Activated T-cell treated with anti-CD3 and anti-CD28 coated beads for 24 hours (primary cell): ENCODE measurements at regions not wholly inside any gene's neighbourhood (a gene's known extent, or its start where the extent isn't known, plus 50 kb on each side); places are given as distances from the start of the nearest gene placed in this dataset.

Experiments
- DNase-seq: peaks from one replicate; pipeline ENCODE4 v3.0.0-alpha.2; 2020; ENCODE audit warnings: low read depth

GRCh38 chr11:70848243-70848750 is 404.1 kb downstream of the SHANK2 start:
- DNase-seq = no peak

DNA sequence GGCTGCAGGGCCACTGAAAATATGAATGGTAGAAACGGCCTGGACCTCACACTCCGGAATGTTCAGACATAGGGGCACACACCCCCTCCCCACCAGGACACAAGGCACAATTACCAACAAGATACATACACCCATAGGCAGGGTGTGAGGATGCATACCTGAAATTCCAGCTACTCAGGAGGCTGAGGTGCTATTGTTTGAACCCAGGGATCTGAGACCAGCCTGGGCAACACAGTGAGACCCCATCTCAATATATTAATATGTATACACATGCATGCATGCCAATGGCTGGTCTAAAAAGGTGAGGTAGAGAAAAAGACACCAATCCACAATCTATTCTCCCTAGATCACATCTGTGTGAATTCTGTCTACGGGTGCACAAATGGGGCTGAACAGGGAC is 403.3 kb downstream of the SHANK2 start:
- DNase-seq = no peak

GRCh38 chr11:70851308-70851707 is 401.1 kb downstream of the SHANK2 start:
- no peak for DNase-seq

- DNase-seq = no peak
These were observed 400.5 kb downstream of the SHANK2 start for GRCh38 chr11:70851907-70852306.

DNA sequence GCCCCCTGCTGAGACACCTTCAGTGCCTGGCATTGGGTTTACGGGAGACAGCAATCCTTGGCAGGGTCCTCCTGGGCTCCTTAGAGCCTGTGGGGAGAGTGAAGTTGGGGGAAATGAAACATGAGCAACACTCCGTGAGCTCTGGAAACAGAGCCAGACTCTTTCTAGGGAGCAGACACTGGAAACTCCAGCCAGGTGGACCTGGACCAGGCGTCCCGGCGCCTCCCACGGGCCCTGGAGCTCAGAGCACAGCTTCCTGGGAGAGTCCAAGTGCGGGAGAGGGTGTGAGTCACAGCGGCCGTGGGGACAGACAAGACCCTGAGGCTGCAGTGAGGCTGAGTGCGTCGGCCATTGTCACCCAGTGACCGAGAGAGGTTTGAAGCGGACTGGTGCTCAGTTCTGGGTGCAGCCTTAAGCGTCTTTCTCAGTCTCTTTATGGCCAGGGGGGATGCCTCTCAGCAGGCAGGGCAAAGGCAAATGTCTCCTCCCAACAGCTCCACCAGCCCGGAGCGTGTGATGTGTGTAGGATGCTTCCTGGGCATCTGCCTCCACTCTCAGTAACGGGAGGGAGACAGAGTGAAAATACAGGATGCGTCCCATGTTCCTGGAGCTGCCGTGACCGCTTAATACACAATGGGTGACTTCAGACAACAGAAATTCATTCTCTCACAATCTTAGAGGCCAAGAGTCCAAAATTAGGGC is 399.2 kb downstream of the SHANK2 start:
- DNase-seq = no peak

DNA sequence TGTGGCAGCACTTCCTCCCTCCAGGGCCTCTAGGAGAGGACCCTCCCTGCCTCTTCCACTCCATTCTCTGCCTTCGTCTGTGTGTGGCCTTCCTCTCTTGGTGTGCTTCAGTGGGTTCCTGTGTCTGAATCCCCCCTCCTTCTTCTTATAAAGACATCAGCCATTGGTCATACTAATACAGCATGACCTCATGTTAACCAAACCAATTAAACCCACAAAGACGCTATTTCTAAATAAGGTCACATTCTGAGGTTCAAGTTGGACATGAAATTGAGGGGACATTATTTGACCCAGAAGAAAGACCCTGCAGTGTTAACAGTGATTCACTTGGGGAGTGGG is 398.6 kb downstream of the SHANK2 start:
- DNase-seq = no peak

DNA sequence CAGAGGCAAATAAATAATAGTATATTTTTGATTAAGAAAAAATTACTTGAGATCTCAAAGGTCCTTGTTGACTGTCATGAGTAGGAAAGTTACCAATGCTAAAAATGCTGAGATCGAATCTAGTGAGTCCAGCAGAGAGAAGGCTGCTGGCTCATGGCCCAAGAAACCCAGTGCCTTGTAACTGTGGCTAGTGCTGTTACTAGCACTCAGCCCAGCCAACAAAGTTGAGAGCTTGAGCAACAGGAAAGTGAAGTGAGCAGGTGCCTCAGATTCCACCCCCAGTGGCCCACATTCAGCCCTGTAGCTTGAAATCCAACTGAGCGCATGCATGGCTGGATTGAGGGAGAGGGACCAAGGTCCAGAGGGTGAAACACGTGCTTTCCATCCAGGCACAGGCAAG is 398.2 kb downstream of the SHANK2 start:
- DNase-seq = no peak

DNA sequence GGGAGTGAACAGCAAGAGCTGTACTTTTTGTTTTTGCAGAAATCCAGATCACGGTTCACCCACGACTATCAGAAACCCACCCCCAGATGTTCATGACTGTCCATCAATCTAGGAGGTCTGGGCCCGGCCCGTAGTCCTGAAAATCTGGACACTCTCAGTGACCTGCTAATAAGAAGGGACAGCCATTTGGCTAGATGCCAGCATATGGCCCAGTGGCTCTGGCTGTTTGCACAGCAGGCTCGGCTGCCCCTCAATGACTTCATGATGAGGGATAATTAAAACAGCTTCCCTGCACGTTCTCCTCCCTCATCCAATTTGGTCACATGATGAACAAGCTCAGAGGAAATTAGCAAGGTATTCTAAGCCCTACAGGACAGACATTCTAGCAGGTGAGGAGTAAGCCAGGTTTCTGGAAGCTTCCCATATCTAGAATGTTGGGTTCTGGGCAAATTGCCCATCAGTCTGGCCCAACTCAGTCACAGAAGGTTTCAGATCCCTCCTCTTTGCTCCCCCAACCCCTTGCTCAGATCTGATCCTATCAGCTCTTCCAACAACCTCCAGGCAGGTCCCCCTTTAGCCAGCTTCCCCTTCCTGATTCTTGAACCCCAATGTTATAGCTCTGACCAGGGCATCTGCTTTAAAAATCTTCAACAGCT is 397.3 kb downstream of the SHANK2 start:
- DNase-seq = no peak

GRCh38 chr11:70857894-70858293 is 394.5 kb downstream of the SHANK2 start:
- DNase-seq = no peak

DNA sequence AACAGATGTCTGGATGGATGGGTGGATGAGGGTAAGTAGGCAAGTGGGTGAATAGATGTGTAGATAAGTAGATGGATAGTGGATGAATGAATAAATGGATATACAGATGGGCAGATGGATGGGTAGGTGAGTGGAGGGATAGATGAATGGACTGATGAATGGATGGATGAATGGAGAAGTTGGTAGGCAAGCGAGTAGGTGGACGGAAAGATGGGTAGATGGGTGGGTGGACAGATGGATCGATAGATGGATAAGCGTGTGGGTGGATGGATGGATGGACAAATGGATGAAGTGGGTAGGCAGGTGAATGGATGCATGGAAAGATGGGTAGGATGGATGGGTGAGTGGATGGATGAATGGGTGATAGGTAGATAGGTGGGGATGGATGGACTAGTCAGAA is 393.2 kb downstream of the SHANK2 start:
- no peak for DNase-seq

GRCh38 chr11:70860888-70861287 is 391.5 kb downstream of the SHANK2 start:
- no peak for DNase-seq

DNA sequence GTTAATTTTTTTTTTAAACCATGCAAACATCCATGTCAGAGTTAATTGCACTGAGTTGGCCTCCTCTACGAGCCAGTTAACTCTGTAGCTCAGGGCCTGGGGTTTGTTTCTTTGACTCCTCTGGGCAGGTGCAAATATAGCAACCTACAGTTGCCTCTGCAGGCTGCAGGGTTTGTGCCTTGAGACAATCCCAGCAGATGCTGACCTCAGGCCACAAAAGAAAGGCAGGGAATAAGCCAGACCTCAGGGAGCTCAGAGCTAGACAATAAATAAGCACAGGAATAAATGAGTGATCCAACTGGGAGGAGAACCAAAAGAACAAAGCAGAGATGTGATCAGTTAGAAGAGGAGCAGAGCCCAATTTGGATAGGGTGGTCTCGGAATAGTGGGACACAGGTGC is 390.8 kb downstream of the SHANK2 start:
- no peak for DNase-seq

GRCh38 chr11:70862093-70862492 is 390.3 kb downstream of the SHANK2 start:
- DNase-seq = no peak

GRCh38 chr11:70863186-70863585 is 389.2 kb downstream of the SHANK2 start:
- no peak for DNase-seq

DNA sequence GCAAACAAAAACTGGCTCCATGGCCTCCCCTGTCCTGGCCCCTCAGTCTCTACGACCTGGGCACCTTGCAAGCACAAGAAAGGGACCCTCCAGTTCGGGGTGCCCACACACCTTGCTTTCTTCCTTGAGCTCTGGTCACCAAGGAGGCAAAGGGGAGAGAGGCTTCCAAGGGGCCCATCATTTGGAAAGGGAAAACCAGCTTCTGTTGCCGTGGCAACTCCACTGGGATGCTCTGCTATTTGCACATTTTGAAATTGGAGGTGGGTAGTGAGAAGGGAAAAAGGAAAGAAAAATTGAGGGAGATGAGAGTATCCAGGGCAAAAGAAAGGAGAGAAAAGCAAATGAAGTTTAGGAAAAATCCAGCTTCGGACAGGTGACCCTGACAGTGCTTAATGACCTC is 388.4 kb downstream of the SHANK2 start:
- DNase-seq = no peak

- DNase-seq = no peak
These were observed 387.0 kb downstream of the SHANK2 start for GRCh38 chr11:70865356-70865755.

- no peak for DNase-seq
These were observed 385.5 kb downstream of the SHANK2 start for GRCh38 chr11:70866834-70867233.

GRCh38 chr11:70867281-70868047 is 384.9 kb downstream of the SHANK2 start:
- DNase-seq = no peak

- DNase-seq = no peak
These were observed 384.0 kb downstream of the SHANK2 start for GRCh38 chr11:70868341-70868885.

GRCh38 chr11:70869054-70869453 is 383.3 kb downstream of the SHANK2 start:
- no peak for DNase-seq

DNA sequence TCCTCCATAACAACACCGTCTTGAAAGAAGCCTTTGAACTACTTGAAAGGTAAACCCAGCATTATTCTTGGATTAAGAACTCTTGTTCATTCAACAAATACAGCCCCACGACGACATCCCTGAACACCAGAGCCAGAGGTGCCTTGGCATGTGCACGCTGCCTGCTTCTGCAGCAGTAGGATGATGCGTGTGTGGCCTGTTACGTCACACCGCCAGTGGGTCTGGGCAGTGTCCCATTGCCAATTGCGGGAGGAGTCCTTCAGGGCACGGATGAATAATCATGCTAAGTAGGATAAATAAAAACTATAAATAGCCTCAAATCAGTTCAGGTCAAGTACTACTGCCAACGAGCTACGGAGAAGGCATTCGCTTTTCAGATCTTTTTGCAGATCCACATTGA is 380.5 kb downstream of the SHANK2 start:
- no peak for DNase-seq

DNA sequence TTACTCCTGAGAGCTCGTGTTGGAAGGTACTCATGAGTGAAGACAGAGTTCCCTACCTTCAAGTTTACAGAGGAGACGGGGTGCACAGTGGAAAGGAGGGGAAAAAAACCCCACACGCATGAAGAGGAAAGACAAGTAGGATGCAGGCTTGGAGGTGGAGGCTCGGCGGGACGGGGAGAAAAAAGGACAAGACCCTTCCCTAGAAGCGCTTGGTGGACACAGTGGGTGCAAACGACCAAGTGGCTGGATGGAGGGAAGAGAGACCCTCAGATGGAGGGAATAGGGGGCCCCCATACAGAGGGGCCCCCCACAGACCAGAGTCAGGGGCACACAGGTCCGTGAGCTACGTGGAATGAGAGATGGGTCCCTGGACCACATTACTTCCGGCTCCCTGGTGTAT is 380.1 kb downstream of the SHANK2 start:
- no peak for DNase-seq
